Renal cortical epithelial cell (primary cell): ENCODE measurements at regions not wholly inside any gene's neighbourhood (a gene's known extent, or its start where the extent isn't known, plus 50 kb on each side); places are given as distances from the start of the nearest gene placed in this dataset.

Experiments
- DNase-seq: peaks from one replicate; pipeline ENCODE4 v3.0.0-alpha.2; 2011; ENCODE audit warnings: low read depth

DNA sequence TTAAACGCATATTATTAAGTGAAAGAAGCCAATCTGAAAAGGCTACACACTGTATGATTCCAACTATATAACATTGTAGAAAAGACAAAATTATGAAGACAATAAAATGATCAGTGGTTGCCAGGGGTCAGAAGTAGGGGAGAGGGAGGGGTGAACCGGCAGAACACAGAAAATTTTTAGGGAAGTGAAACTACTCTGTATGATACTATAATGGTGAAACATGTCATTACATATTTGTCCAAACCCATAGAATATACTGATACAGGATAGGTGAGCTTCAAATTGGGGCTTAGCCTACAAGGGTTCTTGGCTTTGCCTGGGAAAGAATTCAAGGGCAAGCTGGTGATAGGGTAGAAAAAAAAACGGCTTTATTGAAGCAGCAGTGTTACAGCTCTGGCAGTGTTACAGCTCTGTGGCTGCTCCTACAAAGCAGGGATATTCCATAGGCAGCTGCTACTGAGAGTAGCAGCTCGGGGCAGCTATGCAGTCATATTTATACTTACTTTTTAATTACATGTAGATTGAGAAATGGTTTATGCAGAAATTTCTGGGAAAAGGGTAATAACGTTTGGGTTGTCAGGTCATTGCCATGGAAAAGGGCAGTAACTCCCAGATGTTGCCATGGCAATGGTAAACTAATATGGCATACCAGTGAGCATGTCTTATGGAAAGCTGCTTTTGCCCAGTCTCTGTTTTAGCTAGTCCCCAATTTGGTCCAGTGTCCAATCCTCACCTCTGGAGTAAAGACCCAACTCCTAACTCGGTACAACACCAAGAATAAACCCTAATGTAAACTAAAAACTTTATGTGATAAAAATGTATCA is 125.1 kb upstream of the SLC25A36 start:
- peak; percentile 12 for DNase-seq

DNA sequence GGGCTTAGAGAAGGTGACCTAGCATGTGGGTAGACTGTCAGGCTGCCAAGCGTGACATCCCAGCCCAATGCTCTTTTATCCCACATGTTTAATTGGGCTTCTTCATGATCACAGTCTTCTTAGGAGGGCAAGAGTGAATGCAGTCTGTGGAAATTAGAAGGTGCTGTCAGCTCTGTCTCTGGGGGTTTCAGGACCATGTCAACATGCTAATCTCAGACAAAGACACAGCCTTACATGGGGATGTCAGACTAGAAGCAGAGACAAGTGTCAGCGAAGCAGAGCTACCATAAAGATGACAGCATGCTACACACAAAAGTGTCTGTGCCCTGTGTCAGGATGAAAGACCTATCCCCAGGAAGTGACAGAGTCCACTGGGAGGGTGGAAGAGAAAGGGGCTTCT is 120.1 kb upstream of the SLC25A36 start:
- DNase-seq, result no peak

GRCh38 chr3:140822401-140823047 is 119.1 kb upstream of the SLC25A36 start:
- no peak for DNase-seq

DNA sequence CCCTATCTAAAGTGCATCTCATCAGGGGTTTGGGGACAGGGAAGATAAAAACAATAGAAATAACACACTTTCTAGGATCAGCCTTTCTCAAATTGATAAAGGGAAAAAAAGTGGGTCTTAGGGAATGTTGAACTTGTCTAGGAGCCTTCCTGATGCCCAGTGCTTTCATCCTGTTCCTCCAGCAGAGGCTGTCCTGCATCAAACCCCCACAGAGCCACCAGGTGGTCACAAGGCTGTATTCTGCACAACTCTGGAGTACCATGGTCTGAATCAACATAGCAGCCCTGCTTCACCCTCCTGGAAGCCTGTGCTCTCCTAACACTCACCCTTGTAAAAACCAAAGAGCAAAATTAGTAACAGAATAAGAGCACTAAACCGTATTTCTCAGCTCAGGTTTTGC is 118.5 kb upstream of the SLC25A36 start:
- no peak for DNase-seq

GRCh38 chr3:140827894-140828293 is 113.7 kb upstream of the SLC25A36 start:
- no peak for DNase-seq

DNA sequence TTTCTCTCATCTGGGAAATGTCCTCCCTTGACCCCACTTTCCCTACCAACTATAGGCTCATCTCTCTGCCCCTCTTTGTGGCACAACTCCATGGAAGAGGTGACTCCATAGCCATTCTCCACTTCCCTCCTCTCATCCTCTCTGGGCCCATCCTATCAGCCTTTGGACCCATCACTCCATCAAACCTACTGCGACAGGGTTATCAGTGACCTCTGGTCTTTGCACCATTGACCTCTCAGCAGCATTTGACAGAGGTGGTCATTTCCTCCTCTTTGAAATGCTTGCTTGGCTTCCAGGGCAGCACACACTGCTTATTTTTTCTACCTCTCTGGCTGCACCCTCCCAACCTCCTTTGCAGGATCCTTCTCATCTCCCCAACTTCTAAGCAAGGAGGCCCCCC is 113.1 kb upstream of the SLC25A36 start:
- DNase-seq, result no peak

- DNase-seq, result no peak
Measured at GRCh38 chr3:140829796-140830195, 111.8 kb upstream of the SLC25A36 start.

DNA sequence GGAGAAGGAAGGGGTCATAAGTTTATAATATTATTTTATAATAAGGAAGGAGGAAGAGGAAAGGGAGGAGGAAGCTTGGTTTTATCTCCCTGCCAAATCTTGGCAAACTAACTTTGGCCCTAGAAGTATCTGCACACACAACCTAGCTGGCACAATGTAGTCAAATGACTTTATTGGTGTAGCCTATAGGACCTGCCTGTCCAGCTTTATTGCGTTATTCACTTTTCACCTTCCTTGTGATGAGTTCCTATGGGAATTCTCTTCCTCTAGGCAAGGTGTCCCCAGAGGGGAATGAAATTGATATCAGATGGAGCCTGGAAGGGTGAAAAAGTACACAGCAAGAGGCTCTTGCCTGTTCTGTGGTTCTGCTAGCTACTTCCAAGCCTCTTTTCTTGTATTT is 111.2 kb upstream of the SLC25A36 start:
- no peak for DNase-seq

DNA sequence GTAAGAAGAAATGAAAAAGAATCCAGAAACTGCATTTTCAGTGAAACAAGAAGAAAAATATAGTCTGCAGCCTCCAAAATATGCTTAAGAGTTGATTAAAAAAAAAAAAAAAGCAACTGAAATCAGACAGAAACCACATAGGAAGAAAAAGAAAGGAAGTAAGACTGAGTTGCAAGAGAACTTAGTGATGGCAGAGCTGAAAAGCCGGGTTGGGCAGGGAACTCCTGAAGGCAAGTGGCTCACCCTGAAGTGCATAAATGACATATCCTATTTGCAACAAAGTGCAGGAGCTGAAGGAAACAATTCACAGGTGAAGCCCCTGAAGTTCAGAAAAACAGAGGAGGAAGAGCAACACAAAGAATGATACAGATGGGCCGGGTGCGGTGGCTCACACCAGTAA is 108.8 kb upstream of the SLC25A36 start:
- no peak for DNase-seq

DNA sequence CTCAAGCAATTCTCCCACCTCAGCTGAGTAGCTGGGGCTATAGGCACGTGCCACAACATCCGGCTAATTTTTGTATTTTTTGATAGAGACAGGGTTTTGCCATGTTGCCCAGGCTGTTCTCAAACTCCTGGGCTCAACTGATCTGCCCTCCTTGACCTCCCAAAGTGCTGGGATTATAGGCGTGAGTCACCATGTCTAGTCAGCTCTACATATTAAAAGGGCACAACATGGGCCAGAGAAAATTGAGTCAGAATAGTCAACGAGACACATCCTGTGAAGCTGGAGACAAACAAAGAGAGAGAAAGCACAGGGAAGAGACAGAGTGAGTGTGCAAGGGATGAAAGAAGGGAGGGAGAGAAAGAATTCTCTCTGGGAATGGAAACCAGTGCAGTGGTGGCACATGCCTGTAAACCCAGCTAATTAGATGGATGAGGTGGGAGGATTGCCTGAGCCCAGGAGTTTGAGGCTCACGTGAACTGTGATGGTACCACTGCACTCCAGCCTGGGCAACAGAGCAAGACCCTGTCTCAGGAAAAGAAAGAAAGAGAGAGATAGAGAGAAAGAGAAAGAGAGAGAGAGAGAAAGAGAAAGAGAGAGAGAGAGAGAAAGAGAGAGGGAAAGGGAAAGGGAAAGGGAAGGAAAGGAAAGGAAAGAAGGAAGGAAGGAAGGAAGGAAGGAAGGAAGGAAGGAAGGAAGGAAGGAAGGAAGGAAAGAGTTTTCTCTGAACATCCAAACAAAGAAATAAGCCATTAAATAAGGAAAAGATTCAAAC is 107.2 kb upstream of the SLC25A36 start:
- DNase-seq, result peak; percentile 29

DNA sequence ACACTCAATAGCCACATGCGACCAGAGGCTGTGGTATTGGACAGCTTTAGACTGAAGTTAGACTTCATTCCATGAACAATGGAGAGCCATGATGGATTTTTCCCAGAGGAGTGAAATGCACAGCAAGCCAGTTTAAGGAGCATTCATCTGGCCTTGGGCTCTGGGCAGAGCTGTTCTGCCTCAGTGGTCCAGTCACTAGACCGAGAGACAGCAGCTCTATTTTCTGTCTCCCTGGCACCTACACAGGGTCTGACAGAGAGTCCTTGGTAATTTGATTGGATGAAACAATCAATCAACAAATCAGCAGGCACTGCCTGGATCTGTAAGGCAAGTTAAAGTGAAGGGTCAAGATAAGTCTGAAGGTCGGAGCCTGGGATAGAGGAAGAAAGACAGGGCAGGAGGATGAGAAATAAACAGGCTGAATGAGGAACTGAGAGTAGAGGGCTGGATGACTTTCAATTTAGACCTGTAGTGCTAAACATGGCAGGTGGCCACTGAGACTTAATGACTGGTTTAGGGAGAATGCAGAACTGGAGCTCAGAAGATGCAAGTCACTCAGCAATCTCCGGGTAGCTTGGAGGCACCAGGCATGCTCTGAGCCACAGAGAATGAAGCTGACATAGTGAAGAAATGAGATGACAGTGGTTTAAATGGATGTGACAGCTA is 98.5 kb upstream of the SLC25A36 start:
- peak; percentile 12 for DNase-seq

GRCh38 chr3:140843656-140844055 is 98.0 kb upstream of the SLC25A36 start:
- DNase-seq, result no peak

DNA sequence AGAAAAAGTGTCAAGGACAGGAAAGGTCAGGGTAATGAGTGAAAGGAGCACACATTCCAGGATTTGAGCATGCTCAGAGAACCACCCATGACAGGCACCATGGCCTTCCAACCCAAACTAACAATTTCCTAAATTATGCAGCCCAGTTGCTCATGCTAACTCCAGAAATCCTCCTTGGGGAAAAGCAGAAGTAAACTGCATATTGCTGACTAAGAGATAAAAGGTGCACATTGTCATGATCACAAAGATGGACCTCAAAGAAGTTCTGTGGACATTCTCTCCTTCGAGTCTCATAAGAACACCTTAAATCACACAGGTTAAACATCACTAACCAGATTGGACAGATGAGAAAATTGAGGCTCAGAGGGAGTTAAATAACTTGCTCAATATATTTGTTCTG is 97.6 kb upstream of the SLC25A36 start:
- DNase-seq, result no peak

GRCh38 chr3:140845882-140846281 is 95.8 kb upstream of the SLC25A36 start:
- DNase-seq, result no peak

GRCh38 chr3:140848666-140849065 is 93.0 kb upstream of the SLC25A36 start:
- DNase-seq, result no peak

- DNase-seq, result peak; percentile 29
Measured at GRCh38 chr3:140850210-140850955, 91.3 kb upstream of the SLC25A36 start.

GRCh38 chr3:140854961-140855360 is 86.7 kb upstream of the SLC25A36 start:
- DNase-seq, result no peak

DNA sequence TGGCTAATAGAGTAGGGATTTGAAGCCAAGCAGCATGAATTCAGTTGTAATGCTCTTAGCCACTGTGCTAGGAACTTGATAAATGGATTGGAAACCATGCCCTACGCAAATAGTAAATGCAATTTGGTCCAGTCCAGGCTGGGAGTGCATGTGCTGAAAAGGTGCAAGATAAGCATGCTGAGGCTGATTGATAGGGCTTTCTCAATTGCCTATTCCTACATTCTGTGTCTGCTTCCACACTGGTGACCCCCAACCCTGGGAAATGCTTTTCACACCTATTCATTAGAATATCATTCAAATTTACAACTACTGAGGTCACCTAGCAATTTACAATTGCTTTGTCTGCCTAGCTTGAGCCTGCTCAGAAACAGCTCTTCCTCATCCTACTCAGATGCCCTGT is 84.7 kb upstream of the SLC25A36 start:
- DNase-seq, result no peak

DNA sequence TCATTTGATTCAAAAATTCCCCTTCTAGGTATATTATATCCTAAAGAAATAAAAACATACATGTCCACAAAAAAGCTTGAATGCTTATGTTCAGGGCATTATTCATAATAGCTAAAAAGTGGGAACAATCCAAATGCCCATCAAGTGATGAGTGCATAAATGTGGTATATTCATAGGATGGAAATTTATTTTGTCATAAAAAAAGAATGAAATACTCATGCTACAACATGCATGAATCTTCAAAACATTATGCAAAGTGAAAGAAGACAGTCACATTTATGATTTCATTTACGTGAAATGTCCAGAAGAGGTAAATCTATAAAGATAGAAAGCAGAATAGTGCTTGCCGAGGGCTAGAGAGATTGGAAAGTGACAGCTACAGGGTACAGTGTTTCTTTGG is 83.6 kb upstream of the SLC25A36 start:
- no peak for DNase-seq

DNA sequence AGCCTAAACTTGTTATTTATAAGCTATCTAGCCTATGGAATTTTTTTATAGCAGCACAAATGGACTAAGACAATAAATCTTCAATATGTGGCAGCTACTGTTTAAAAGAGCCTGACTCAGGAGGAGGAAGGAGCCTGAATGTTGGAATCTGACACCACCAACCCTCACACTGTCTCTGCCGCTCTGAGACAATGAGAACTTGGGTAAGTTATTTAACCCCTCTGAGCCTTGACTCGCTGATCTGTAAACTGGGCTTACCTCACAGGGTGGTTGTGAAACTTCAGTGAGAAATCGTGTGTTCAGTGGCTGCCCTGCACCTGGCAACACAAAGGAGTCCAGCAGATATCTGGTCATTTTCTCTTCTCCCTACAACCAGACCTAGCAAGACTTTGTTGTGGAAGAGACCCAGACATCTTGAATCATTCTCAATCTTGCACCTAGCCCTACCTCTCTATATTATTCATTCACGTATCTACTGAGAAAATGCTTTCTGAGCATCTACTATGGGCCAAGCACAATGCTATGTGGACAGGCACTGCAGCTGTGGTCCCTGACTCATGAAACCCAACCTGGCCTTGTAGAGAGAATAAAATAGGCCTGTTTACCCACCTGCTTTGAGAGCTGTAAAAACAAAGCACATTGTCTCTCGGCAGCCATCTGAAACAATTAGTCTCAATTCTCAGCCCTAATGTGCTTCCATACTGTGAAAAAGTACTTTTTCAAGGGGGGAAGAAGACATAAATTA is 81.9 kb upstream of the SLC25A36 start:
- DNase-seq, result peak; percentile 56

GRCh38 chr3:140863580-140864009 is 78.0 kb upstream of the SLC25A36 start:
- peak; percentile 50 for DNase-seq
